Fibroblast of lung (primary cell): ENCODE measurements at regions not wholly inside any gene's neighbourhood (a gene's known extent, or its start where the extent isn't known, plus 50 kb on each side); places are given as distances from the start of the nearest gene placed in this dataset.

Experiments
- CTCF ChIP-seq, 2 donors: IDR thresholded peaks in 1 of 2; conservative IDR thresholded peaks in 1 of 2; 1 replicate in 1 of 2; 2 replicates in 1 of 2; pipeline ENCODE4 v1.5.1; 2011 to 2012; ENCODE audit warnings: low read length in 2 of 2, control low read depth in 1 of 2, inconsistent platforms in 1 of 2, low read depth in 1 of 2, mild to moderate bottlenecking in 1 of 2
- EZH2 ChIP-seq: IDR thresholded peaks from 2 replicates; pipeline ENCODE4 v1.5.1; 2012; ENCODE audit warnings: low read length, control low read depth, mild to moderate bottlenecking; ENCODE audit errors: missing control alignments

- no peak for TF ChIP-seq CTCF (conservative IDR thresholded peaks at IDR 0.05 in 1 of 2, IDR thresholded peaks at IDR 0.05 in 1 of 2; ENCODE audit: low read depth in 1 of 2, low read length in 2 of 2)
- TF ChIP-seq EZH2, result no peak
These were observed 188.6 kb downstream of the HIPK3 start for GRCh38 chr11:33445761-33446161.
